Naive thymus-derived CD8-positive, alpha-beta T cell (primary cell): ENCODE measurements at regions not wholly inside any gene's neighbourhood (a gene's known extent, or its start where the extent isn't known, plus 50 kb on each side); places are given as distances from the start of the nearest gene placed in this dataset.
A peak's percentile ranks its signal among the peaks of the same experiment; 100 is the strongest.

ENCODE experiments used
- ATAC-seq, 2 donors: fragments of 150-1000 bp; cut with Tn5 transposase in 1 of 2; sonication (Bioruptor Pico), chemical (Tn5 transposase) in 1 of 2; 1 replicate in 1 of 2; 2 replicates in 1 of 2; pipeline ENCODE4 v1.10.0; 2021; ENCODE audit warnings: mild to moderate bottlenecking in 2 of 2, moderate library complexity in 2 of 2
- POLR2A ChIA-PET: fragments of 350-600 bp; sonication (Branson Sonifier 250); formaldehyde crosslinking; loops from one replicate; lab custom pipeline; 2021; ENCODE audit warnings: antibody characterized with exemption; lab: Charles Lee
- DNase-seq, 10 donors: peaks; one replicate each; pipeline versions ENCODE4 v3.0.0 to v3.0.0-alpha.2; 2020 to 2022
- H3K27ac Mint-ChIP-seq, 10 donors: one replicate each; pipeline ENCODE4 v1.8.0; 2020 to 2022; ENCODE audit warnings: mild to moderate bottlenecking in 10 of 10, mixed read lengths in 10 of 10, moderate library complexity in 4 of 10, inconsistent platforms in 1 of 10
- H3K27me3 Mint-ChIP-seq, 5 donors: one replicate each; pipeline ENCODE4 v1.8.0; 2021 to 2022; ENCODE audit warnings: mixed read lengths in 5 of 5
- H3K36me3 Mint-ChIP-seq, 3 donors: one replicate each; pipeline ENCODE4 v1.8.0; 2020 to 2022; ENCODE audit warnings: mixed read lengths in 3 of 3, mild to moderate bottlenecking in 2 of 3, inconsistent platforms in 1 of 3
- H3K4me1 Mint-ChIP-seq, 4 donors: one replicate each; pipeline ENCODE4 v1.8.0; 2021 to 2022; ENCODE audit warnings: mixed read lengths in 4 of 4
- H3K4me3 Mint-ChIP-seq, 10 donors: one replicate each; pipeline ENCODE4 v1.8.0; 2020 to 2022; ENCODE audit warnings: mild to moderate bottlenecking in 10 of 10, mixed read lengths in 10 of 10, moderate library complexity in 6 of 10, inconsistent platforms in 1 of 10
- H3K9me3 Mint-ChIP-seq, 9 donors: one replicate each; pipeline ENCODE4 v1.8.0; 2020 to 2022; ENCODE audit warnings: mixed read lengths in 9 of 9, mild to moderate bottlenecking in 3 of 9, inconsistent platforms in 1 of 9, moderate library complexity in 1 of 9

DNA sequence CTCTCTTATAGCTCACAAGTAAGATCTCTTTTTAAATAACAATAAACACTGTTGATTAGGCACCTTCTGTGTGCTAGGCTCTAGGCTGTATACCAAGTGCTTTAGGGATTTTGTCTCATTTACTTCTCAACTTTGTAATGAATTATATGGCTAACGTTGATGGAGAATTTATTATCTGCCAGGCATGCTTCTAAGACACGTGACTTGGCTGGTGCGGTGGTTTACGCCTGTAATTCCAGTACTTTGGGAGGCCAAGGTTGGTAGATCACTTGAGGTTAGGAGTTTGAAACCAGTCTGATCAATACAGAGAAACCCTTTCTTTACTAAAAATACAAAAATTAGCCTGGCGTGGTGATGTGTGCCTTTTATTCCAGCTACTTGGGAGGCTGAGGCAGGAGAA lies 1202.8 kb upstream of the TMEM132C start:
- Mint-ChIP-seq H3K4me3 (no peak overlapping the region), H3K9me3 (no peaks in the 10 kb centered on the region), H3K4me1 (no peaks in the 10 kb centered on the region), H3K27me3 (peaks cover 0 to 11% (median 2%) of the 10 kb centered on the region in 5 donors), H3K36me3 (no peaks in the 10 kb centered on the region), H3K27ac (no peak overlapping the region)
- ATAC-seq: no peak
- no peak for DNase-seq
- POLR2A ChIA-PET: no interaction called here

DNA sequence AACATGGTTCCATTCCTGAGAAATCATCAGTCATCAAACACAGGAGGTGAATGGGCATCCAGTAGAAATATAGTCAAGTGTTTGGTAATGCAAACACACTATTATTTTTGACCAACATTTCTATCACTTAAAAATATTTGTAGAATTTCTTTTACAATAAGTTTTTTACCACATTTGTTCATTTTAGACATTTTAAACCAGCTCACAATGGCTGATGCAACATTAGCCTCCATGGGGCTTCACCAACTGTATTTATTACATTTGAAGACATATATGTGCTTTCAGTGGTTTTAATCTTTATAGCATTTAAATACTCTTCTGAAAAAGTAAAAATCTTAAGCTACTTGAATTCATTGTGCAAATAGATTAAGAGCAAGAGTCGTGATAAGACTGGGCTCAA lies 1201.4 kb upstream of the TMEM132C start:
- DNase-seq (no peak), ATAC-seq (no peak)
- H3K36me3 Mint-ChIP-seq: no peaks in the 10 kb centered on the region
- no peaks in the 10 kb centered on the region for H3K4me1 Mint-ChIP-seq
- H3K27ac Mint-ChIP-seq: no peak overlapping the region
- POLR2A ChIA-PET: no interaction called here
- H3K9me3 Mint-ChIP-seq: no peaks in the 10 kb centered on the region
- H3K27me3 Mint-ChIP-seq: peaks cover 0 to 2% (median 0%) of the 10 kb centered on the region in 5 donors
- no peak overlapping the region for H3K4me3 Mint-ChIP-seq

DNA sequence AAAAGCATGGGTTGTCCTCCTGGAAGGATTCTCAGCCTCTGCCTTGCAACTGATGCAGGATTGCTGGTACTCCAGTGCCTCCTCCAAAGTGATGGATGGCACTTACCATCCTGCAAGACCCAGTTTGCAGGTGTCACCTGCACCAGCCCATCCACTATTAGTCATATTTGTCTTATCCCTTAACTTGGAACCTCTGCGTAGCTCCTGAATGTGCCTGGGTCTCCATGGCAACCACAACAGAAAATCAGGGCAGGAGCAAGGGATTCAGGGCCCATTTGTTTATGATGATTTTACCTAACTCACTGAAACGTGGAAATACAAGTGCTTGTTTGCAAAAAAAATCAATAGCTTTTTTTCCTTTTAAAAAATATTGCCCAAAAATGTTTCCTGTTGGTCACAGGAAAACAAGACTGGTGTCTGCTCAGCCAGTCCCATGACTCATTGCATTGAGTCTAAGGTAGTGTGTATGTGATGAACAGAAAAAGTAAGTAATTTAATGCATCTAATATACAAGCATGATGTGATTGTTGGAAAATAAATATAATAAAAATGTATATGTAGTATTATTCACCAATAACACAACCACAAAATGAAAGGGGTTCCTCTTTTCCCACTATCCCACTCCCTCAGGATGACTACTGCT lies 1196.3 kb upstream of the TMEM132C start:
- ATAC-seq (no peak), DNase-seq (no peak)
- POLR2A ChIA-PET: no interaction called here
- H3K4me3 Mint-ChIP-seq: no peak overlapping the region
- no peaks in the 10 kb centered on the region for H3K36me3 Mint-ChIP-seq
- H3K27ac Mint-ChIP-seq: no peak overlapping the region
- H3K4me1 Mint-ChIP-seq: no peaks in the 10 kb centered on the region
- H3K27me3 Mint-ChIP-seq: peaks cover 0 to 13% (median 9%) of the 10 kb centered on the region in 5 donors
- H3K9me3 Mint-ChIP-seq: no peaks in the 10 kb centered on the region

DNA sequence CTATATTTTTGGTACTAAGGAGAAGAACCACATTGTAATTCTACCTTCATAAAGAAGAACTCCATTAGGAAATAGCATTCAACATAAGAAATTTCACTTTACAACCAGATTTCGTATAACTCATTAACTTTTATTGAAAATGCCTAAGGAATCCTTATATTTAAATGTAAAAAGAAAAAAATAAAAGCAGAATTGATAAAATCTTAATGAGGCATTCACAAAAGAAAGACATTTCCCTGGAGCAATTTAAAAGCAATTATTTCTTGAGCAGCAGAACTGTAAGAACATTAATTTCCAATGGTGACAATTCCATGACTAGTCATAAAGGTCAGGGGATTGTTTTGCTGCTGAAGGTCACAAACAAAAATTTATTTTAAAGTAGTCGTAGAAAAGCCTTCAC lies 1192.8 kb upstream of the TMEM132C start:
- H3K36me3 Mint-ChIP-seq: no peaks in the 10 kb centered on the region
- H3K4me3 Mint-ChIP-seq: no peak overlapping the region
- no peak overlapping the region for H3K27ac Mint-ChIP-seq
- no peaks in the 10 kb centered on the region for H3K9me3 Mint-ChIP-seq
- DNase-seq (no peak), ATAC-seq (no peak)
- POLR2A ChIA-PET: no interaction called here
- H3K27me3 Mint-ChIP-seq: peaks cover 9 to 37% (median 15%) of the 10 kb centered on the region in 5 donors
- H3K4me1 Mint-ChIP-seq: peaks cover 0 to 2% (median 0%) of the 10 kb centered on the region in 4 donors

DNA sequence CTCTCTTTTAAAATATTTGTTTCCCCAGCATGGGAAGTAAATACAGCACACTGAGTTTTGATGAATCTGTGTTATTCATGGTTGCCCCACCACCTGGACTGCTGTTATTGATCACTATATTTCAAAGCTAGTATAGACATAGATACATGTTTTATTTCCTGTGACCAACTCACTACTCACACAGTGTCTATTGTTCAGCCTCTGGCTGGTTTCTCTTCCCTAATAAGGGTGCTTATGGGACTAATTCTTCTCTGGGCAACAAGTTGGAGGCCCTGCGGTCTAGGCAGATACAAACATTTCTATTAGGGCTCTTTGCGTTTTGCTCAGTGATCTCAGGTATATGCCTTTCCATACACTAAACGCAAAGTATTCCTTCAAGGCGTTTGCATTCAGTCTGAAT lies 1191.0 kb upstream of the TMEM132C start:
- DNase-seq (no peak), ATAC-seq (no peak)
- POLR2A ChIA-PET: no interaction called here
- Mint-ChIP-seq H3K9me3 (no peaks in the 10 kb centered on the region), H3K27me3 (peaks cover 9 to 38% (median 15%) of the 10 kb centered on the region in 5 donors), H3K27ac (no peak overlapping the region), H3K4me1 (peaks cover 0 to 2% (median 0%) of the 10 kb centered on the region in 4 donors), H3K36me3 (no peaks in the 10 kb centered on the region), H3K4me3 (no peak overlapping the region)

DNA sequence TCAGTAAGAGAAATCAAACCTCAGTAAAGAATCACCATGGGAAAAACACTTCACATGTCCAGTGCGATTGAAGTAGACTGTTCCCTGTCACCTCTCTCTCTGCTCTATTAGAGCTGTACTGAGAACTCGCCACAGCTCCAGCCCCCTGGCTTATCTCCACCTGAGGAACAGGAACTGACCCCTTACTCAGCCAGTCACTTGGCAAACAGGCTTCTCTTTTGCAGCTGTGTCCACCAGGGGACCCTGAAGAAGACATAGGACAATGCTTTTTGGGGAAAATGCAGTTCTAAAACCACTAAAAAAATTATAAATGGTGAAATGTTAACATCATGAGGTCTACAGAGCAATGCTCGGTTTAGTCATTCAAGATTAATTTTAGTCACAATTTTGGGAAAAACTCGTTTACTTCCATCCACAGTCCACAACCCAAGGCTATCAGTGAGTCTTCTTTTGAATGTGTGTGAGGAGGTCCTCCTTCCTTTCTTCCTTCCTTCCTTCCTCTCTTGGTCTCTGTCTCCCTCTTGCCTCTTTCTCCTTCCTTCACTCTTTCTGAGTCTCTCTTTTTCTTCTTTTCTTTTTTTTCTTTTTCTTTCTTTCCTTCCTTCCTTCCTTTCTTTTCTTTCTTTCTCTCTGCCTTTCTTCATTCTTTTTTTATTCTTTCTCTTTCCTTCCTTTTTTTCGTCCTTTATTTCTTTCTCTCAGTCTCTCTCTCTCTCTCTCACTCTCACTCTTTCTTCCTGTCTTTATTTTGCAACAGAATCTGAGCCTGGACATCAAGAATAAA lies 1189.5 kb upstream of the TMEM132C start:
- peaks cover 0 to 2% (median 0%) of the 10 kb centered on the region in 4 donors for H3K4me1 Mint-ChIP-seq
- no peak overlapping the region for H3K4me3 Mint-ChIP-seq
- POLR2A ChIA-PET: no interaction called here
- no peak for DNase-seq
- H3K36me3 Mint-ChIP-seq: no peaks in the 10 kb centered on the region
- no peak overlapping the region for H3K27ac Mint-ChIP-seq
- peaks cover 9 to 38% (median 11%) of the 10 kb centered on the region in 5 donors for H3K27me3 Mint-ChIP-seq
- ATAC-seq: no peak
- H3K9me3 Mint-ChIP-seq: no peaks in the 10 kb centered on the region

DNA sequence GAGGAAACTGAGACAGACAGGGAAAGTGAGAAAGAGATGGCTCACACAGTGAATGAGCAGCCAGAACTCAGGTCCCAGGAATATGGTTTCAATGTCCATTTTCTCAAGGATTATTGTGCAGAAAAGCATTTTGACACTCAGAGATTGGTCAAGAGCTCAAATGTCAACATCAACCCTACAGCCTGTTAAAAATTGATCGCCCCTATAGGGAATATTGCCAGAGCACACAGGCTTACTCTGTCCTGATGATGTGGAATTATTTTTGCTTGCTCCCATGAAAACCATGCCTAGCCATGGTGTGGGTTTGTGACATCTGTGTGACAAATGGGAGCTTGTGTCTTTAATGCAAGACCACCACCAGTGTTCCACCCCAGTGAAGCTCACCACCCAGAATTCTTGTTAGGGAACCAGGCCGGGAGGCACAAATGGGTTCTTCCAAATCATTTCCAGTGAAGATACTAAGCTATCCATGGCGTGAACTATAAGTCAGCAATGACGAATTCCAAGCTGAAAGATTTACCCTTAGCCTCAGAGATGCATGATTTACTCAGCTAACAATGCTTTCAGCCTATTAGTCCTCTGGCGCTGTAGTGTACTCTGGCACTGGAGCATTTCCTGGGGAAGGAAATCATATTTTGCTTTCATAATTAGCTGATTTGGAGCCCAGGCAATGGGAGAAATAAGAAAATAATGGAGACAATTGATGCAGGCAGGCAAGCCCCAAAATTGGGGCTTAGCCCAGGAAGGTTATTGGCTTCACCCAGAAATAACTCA lies 1188.2 kb upstream of the TMEM132C start:
- no peaks in the 10 kb centered on the region for H3K9me3 Mint-ChIP-seq
- H3K27ac Mint-ChIP-seq: no peak overlapping the region
- H3K36me3 Mint-ChIP-seq: no peaks in the 10 kb centered on the region
- DNase-seq (no peak), ATAC-seq (no peak)
- no peak overlapping the region for H3K4me3 Mint-ChIP-seq
- H3K27me3 Mint-ChIP-seq: peaks cover 9 to 38% (median 11%) of the 10 kb centered on the region in 5 donors
- H3K4me1 Mint-ChIP-seq: peaks cover 5 to 9% (median 7%) of the 10 kb centered on the region in 4 donors
- POLR2A ChIA-PET: no interaction called here

DNA sequence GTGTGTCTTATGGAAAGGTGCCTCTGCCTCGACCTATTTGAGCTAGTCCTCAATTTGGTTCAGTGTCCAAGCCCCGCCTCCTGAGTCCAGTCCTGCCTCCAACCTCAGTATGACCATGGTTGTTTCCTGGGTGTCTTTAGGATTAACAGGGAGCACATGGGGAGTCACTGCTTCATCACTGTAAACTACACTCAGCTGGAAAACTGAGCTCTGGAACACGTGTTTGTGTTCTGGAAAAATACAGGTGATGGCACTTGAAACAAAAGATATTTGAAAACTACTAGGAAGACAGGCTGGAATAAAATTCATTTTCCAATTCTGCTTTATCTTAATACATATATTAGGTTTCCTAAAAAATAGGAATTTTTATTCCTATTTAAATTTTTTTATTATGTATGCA lies 1187.3 kb upstream of the TMEM132C start:
- ATAC-seq (no peak), DNase-seq (no peak)
- no peak overlapping the region for H3K4me3 Mint-ChIP-seq
- POLR2A ChIA-PET: no interaction called here
- H3K36me3 Mint-ChIP-seq: no peaks in the 10 kb centered on the region
- H3K9me3 Mint-ChIP-seq: no peaks in the 10 kb centered on the region
- no peak overlapping the region for H3K27ac Mint-ChIP-seq
- peaks cover 5 to 13% (median 9%) of the 10 kb centered on the region in 4 donors for H3K4me1 Mint-ChIP-seq
- H3K27me3 Mint-ChIP-seq: peaks cover 9 to 38% (median 11%) of the 10 kb centered on the region in 5 donors

DNA sequence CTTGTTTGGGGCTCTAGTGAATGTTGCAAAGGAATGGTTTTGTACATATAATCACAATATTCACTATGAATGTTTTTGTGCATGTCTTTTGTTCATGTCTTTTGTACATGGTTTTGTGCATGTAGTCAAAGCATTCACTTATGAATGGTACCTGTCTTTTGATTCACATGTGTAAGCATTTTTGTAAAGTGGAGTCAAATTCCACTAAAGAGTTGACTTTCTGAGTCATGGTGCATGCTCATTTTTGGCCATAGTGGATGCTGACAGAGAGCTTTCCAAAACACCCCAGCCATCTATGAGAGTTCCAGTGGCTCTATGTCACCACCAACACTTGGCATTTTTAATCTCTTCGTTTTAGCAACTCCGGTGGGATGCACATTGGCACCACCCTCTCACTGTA lies 1185.9 kb upstream of the TMEM132C start:
- H3K36me3 Mint-ChIP-seq: no peaks in the 10 kb centered on the region
- peaks cover 1 to 24% (median 8%) of the 10 kb centered on the region in 5 donors for H3K27me3 Mint-ChIP-seq
- POLR2A ChIA-PET: no interaction called here
- ATAC-seq (no peak), DNase-seq (no peak)
- H3K4me3 Mint-ChIP-seq: no peak overlapping the region
- no peaks in the 10 kb centered on the region for H3K9me3 Mint-ChIP-seq
- peaks cover 4 to 13% (median 9%) of the 10 kb centered on the region in 4 donors for H3K4me1 Mint-ChIP-seq
- no peak overlapping the region for H3K27ac Mint-ChIP-seq

DNA sequence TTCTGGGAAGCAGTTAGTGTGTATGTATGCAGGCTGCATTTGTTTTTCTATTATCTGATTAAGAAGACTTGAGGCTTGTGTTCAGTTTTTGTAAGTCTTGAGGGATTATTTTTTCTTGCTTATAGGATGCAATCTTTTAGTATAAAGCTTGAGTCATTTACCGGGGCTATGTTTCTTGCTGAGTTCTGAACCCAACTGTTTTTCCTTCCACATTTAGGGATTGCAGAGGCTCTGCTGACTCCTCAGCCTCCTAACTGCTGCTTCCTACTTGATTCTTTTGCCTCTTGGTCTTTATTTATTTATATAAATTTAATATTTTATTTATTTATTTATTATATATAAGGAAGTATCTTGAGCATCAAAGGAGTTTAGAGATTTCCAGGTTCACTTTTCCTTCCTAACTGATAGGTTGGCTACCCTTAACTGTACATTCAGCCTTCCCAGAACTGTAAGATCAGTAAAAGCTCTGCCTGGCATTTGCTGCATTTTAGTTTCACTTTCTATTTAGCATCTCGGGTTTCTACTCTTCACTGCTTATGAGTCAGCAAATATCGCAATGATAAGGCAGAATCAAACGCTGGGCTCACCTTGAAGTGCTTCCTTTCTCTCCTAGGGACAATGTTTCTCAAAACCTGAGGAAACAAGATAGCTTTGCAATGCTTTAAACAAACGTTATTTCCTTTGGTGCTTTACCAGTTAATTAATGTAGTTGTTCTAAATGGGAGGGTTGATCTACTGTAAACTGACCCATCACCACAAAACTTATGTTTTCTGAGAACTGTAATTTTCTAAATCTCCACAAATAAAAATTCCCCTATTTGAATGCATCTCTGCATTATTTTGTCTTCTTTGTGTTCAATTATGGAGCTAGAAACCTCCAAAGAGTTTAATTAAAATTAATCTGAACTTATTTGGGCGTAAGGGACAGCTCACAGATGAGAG lies 1183.7 kb upstream of the TMEM132C start:
- Mint-ChIP-seq H3K4me1 (peaks cover 4 to 13% (median 9%) of the 10 kb centered on the region in 4 donors), H3K27ac (peak overlapping the region in 8 of 10 donors; percentile 45 to 85 (median 74)), H3K9me3 (no peaks in the 10 kb centered on the region), H3K27me3 (peaks cover 0 to 10% (median 2%) of the 10 kb centered on the region in 5 donors), H3K36me3 (no peaks in the 10 kb centered on the region), H3K4me3 (peak overlapping the region; percentile 72 to 87 (median 83))
- ATAC-seq (peak; percentile 58 to 59), DNase-seq (peak in 5 of 10 donors; percentile 0 to 49 (median 14))
- POLR2A ChIA-PET: no interaction called here

DNA sequence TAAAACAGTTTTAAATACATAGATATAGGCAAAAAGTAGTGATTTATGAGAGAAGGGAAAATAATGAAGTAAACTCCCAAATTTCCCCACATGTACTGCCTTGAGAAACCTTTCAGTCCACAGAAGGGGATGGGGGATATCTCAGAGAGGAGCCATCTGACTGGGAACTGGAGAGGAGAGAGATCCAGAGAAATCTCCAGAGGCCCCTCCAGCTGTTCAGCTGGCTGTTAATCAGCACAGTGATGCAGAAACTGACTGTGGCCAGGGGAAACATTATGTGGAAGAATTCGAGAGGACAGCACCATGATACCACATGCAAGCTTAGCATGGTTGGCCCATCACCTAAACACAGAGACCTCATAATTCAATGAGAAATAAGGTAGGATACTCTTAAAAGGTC lies 1165.9 kb upstream of the TMEM132C start:
- ATAC-seq (no peak), DNase-seq (no peak)
- POLR2A ChIA-PET: no interaction called here
- H3K9me3 Mint-ChIP-seq: peaks cover 0 to 1% (median 0%) of the 10 kb centered on the region in 9 donors
- H3K4me1 Mint-ChIP-seq: no peaks in the 10 kb centered on the region
- H3K27ac Mint-ChIP-seq: no peak overlapping the region
- peaks cover 0 to 18% (median 9%) of the 10 kb centered on the region in 5 donors for H3K27me3 Mint-ChIP-seq
- H3K36me3 Mint-ChIP-seq: peaks cover 0 to 4% (median 0%) of the 10 kb centered on the region in 3 donors
- no peak overlapping the region for H3K4me3 Mint-ChIP-seq

DNA sequence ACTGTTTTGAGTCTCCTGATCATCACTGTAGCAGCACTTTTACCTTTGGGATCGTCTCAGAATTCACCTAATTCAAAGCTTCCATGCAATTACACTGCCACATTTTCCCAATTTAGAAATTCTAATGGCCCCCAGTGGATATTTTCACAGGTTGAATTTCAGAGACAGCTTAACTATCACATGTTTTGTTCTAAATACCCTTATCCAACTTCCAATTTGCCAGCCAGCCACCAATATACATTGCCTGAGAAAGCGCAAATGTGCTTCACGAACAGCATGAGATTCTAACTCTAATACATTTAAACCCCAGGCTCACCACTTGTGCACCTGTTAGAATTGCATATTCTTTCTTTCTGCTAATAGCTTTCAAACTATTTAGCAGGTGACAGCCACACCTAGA lies 1160.9 kb upstream of the TMEM132C start:
- Mint-ChIP-seq H3K4me3 (no peak overlapping the region), H3K9me3 (peaks cover 0 to 1% (median 0%) of the 10 kb centered on the region in 9 donors), H3K27ac (no peak overlapping the region), H3K36me3 (peaks cover 0 to 4% (median 0%) of the 10 kb centered on the region in 3 donors), H3K27me3 (peaks cover 12 to 48% (median 20%) of the 10 kb centered on the region in 5 donors), H3K4me1 (no peaks in the 10 kb centered on the region)
- POLR2A ChIA-PET: no interaction called here
- DNase-seq: no peak
- ATAC-seq: no peak
